HL-60 (cell line): ENCODE measurements at regions not wholly inside any gene's neighbourhood (a gene's known extent, or its start where the extent isn't known, plus 50 kb on each side); places are given as distances from the start of the nearest gene placed in this dataset.

Experiments
- DNase-seq, 2 experiments: peaks; one replicate each; pipeline ENCODE4 v3.0.0-alpha.2; 2010 to 2020; ENCODE audit warnings: low read depth in 1 of 2, low spot score in 1 of 2
- H3K27ac ChIP-seq: fragments of 250-450 bp; sonication (Bioruptor Pico); replicated peaks from 2 replicates; pipeline ENCODE4 v1.5.1; 2020; ENCODE audit warnings: mild to moderate bottlenecking, moderate library complexity
- H3K27me3 ChIP-seq: fragments of 250-450 bp; sonication (Bioruptor Pico); 2 replicates; pipeline ENCODE4 v1.5.1; 2021; ENCODE audit warnings: mild to moderate bottlenecking, moderate library complexity; ENCODE audit not compliant: insufficient read depth, poor library complexity, severe bottlenecking
- H3K4me3 ChIP-seq: replicated peaks from 2 replicates; pipeline ENCODE4 v1.5.1; 2011; ENCODE audit warnings: mild to moderate bottlenecking, control low read depth, low read length; ENCODE audit not compliant: insufficient read depth
- CTCF ChIP-seq: IDR thresholded peaks from one replicate; pipeline ENCODE4 v1.5.1; 2011; ENCODE audit warnings: low read length, control low read depth, inconsistent platforms; ENCODE audit not compliant: insufficient read depth
- GABPA ChIP-seq: IDR thresholded peaks from 2 replicates; pipeline ENCODE4 v1.6.1; 2012; ENCODE audit warnings: low read depth
- POLR2AphosphoS5 ChIP-seq: IDR thresholded peaks from 2 replicates; pipeline ENCODE4 v1.6.1; 2012; ENCODE audit warnings: low read depth
- REST ChIP-seq: IDR thresholded peaks from 2 replicates; pipeline ENCODE4 v1.6.1; 2012; ENCODE audit warnings: low read depth; ENCODE audit not compliant: insufficient replicate concordance
- SPI1 ChIP-seq: IDR thresholded peaks from 2 replicates; pipeline ENCODE4 v1.6.1; 2012; ENCODE audit warnings: low read depth, mild to moderate bottlenecking, borderline replicate concordance

DNA sequence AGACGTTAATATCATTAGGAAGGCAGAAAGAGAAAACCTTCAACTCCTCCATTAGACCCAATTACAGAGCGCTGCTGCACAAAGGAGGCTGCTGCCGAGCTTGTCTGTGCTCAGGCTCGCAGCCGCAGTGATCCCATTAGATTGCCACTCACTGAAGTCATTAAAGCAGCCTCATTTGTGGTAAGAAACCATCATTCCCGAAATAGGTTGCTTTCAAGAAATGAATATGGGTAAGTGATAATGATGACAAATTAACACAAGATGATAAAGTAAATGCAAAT lies 137.2 kb downstream of the CAVIN4 start:
- TF ChIP-seq POLR2AphosphoS5, result no peak
- no peak for TF ChIP-seq REST
- no peak for TF ChIP-seq CTCF
- TF ChIP-seq SPI1, result no peak
- no peak for TF ChIP-seq GABPA
- Histone ChIP-seq H3K4me3 (no peak overlapping the region), H3K27me3 (no peaks in the 10 kb centered on the region), H3K27ac (no peak overlapping the region)
- no peak for DNase-seq

DNA sequence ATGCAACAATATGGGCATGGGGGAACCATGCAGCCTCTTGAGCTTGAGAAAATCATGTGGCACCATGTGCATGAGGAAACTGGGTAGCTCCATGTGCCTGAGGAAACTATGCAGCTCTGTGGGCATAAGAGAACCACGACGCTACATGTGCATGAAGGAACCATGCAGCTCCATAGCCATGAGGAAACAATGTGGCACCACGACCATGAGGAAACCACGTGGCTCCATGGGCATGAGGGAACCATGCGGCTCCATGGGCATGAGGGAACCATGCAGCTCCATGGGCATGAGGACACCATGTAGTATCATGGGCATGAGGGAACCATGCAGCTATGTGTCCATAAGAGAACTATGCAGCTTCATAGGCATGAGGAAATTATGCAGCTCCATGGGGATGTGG lies 140.8 kb downstream of the CAVIN4 start:
- no peak for DNase-seq
- Histone ChIP-seq H3K27ac (no peak overlapping the region), H3K4me3 (no peak overlapping the region), H3K27me3 (no peaks in the 10 kb centered on the region)
- no peak for TF ChIP-seq POLR2AphosphoS5
- TF ChIP-seq CTCF, result no peak
- TF ChIP-seq REST, result no peak
- no peak for TF ChIP-seq GABPA
- TF ChIP-seq SPI1, result no peak

DNA sequence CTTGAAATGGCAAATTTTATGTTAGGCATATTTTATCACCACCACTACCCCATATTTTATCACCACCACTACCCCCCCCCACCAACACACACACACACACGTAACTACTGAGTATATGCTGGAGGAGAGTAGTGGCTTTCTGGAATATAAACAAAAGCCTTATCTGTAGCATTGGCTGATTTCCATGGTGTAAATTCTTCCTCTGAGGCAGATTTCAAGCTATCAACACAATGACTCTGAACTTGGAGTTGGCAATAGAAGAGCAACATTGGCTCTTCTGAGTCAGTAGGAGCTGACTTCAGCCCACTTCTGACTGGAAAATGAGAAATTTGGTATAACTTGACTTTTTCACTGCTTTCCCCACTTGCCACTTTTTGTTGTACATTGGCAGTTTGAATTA lies 143.0 kb downstream of the CAVIN4 start:
- TF ChIP-seq CTCF (no peak), SPI1 (no peak), GABPA (no peak), REST (no peak), POLR2AphosphoS5 (no peak)
- peaks cover 4% of the 10 kb centered on the region for H3K27me3 ChIP-seq
- no peak overlapping the region for H3K4me3 ChIP-seq
- DNase-seq, result no peak
- H3K27ac ChIP-seq, result no peak overlapping the region
